Tibial artery (tissue), 4 donors: ENCODE measurements at regions not wholly inside any gene's neighbourhood (a gene's known extent, or its start where the extent isn't known, plus 50 kb on each side); places are given as distances from the start of the nearest gene placed in this dataset.

ENCODE experiments used
- DNase-seq, 2 donors: peaks; one replicate each; pipeline ENCODE4 v3.0.0-alpha.2; 2019
- H3K27ac ChIP-seq, 2 donors: fragments of 200-600 bp; sonication (generic) in 1 of 2; 1 replicate in 1 of 2; 2 replicates in 1 of 2; pipeline ENCODE4 v1.5.1; 2018 to 2019; ENCODE audit warnings: mild to moderate bottlenecking in 1 of 2
- H3K27me3 ChIP-seq, 2 donors: fragments of 200-600 bp; sonication (generic) in 1 of 2; one replicate each; pipeline versions ENCODE4 v1.5.1 to v1.6.0; 2016 to 2019
- H3K36me3 ChIP-seq, 3 donors: fragments of 200-600 bp; sonication (generic) in 2 of 3; one replicate each; pipeline ENCODE4 v1.5.1; 2016 to 2019; ENCODE audit warnings: mild to moderate bottlenecking in 2 of 3
- H3K4me1 ChIP-seq, 4 donors: fragments of 200-600 bp; sonication (generic) in 2 of 4; 1 replicate in 3 of 4; 2 replicates in 1 of 4; pipeline ENCODE4 v1.5.1; 2016 to 2019
- H3K4me3 ChIP-seq, 2 donors: fragments of 200-600 bp; sonication (generic) in 1 of 2; 1 replicate in 1 of 2; 2 replicates in 1 of 2; pipeline ENCODE4 v1.5.1; 2018 to 2019; ENCODE audit warnings: mild to moderate bottlenecking in 2 of 2
- H3K9me3 ChIP-seq, 3 donors: fragments of 200-600 bp; sonication (generic) in 1 of 3; one replicate each; pipeline ENCODE4 v1.5.1; 2016 to 2019
- intact Hi-C: fragments of 100-400 bp; cut with DNase I; formaldehyde crosslinking; loops from one replicate; pipeline ENCODE4 v1.15.0; 2023; ENCODE audit warnings: low total_unique reads
- TF ChIP-seq, protein P1 (sequence below), 2 experiments: fragments of 200-600 bp in 1 of 2; fragments of 450-650 bp in 1 of 2; IDR thresholded peaks; one replicate each; pipeline ENCODE4 v1.5.1; 2017 to 2019; ENCODE audit warnings: antibody characterized with exemption in 2 of 2, mild to moderate bottlenecking in 1 of 2, moderate library complexity in 1 of 2

DNA sequence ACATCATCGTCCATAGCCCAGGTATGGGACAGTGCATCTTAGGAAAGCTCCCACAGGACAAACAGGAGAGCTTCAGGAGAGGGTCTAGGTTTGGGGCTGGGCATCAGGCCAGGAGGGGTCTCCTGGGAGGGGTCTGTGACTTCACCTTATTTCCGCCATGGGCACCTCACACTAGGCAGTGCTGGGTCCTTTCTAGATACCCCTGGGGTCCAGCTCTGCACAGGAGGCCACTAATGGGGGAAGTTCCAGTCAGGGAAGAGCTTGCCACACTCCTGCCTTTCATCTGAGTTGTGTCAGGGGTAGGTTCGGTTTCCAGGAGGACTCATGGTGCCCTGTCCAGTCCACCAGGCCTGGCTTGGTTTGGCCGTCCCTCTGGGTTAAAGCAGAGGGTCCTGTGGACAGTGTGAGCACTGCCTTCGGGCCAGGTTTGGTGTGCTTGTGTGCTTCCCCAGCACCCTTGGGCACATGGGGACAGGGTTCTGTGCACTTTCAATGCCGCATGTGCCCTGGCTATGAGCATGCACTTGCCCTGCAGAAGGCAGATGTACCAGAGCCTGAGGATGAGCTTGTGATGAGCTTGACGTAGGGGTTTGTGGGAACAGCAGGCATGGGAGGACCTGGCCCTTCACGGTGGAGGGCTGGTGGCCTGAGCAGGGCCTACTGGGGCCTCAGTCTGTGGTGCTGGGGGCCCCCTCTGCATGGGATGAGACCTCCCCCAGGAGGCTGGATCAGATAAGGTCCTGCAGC, 377.7 kb upstream of the NUPR2 start:
- peaks cover 0 to 59% (median 8%) of the 10 kb centered on the region in 3 donors for H3K9me3 ChIP-seq
- no peak for DNase-seq
- no peaks in the 10 kb centered on the region for H3K27me3 ChIP-seq
- intact Hi-C loops = no loop called here
- no peaks in the 10 kb centered on the region for H3K36me3 ChIP-seq
- H3K27ac ChIP-seq = no peak overlapping the region
- H3K4me1 ChIP-seq = no peaks in the 10 kb centered on the region
- TF ChIP-seq, protein P1, sequence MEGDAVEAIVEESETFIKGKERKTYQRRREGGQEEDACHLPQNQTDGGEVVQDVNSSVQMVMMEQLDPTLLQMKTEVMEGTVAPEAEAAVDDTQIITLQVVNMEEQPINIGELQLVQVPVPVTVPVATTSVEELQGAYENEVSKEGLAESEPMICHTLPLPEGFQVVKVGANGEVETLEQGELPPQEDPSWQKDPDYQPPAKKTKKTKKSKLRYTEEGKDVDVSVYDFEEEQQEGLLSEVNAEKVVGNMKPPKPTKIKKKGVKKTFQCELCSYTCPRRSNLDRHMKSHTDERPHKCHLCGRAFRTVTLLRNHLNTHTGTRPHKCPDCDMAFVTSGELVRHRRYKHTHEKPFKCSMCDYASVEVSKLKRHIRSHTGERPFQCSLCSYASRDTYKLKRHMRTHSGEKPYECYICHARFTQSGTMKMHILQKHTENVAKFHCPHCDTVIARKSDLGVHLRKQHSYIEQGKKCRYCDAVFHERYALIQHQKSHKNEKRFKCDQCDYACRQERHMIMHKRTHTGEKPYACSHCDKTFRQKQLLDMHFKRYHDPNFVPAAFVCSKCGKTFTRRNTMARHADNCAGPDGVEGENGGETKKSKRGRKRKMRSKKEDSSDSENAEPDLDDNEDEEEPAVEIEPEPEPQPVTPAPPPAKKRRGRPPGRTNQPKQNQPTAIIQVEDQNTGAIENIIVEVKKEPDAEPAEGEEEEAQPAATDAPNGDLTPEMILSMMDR (IDR thresholded peaks at IDR 0.05) = no peak
- no peak overlapping the region for H3K4me3 ChIP-seq

DNA sequence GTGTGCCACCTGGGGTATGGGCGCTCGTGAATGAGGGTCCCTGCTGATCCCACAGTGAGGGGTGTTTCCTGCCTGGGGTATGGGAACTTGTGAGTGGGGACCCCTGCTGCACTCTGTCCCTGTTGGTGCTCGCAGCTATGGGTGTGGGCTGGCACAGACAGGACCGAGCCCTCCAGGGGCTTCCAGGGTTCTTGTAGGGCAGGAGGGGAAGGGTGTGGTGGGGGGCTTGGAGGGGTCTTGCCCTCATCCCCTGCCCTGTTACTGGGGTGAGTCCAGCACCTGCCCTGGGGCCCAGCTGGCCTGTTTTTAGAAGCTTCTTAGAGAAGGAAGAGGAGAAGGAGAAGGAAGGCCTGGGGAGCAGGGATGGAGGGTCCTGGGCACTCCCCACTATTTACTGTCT, 377.0 kb upstream of the NUPR2 start:
- intact Hi-C loops = no loop called here
- H3K4me3 ChIP-seq = no peak overlapping the region
- TF ChIP-seq, protein P1 (IDR thresholded peaks at IDR 0.05) = no peak
- H3K9me3 ChIP-seq = peaks cover 0 to 59% (median 8%) of the 10 kb centered on the region in 3 donors
- H3K27ac ChIP-seq = no peak overlapping the region
- no peak for DNase-seq
- H3K27me3 ChIP-seq = no peaks in the 10 kb centered on the region
- no peaks in the 10 kb centered on the region for H3K36me3 ChIP-seq
- H3K4me1 ChIP-seq = no peaks in the 10 kb centered on the region

DNA sequence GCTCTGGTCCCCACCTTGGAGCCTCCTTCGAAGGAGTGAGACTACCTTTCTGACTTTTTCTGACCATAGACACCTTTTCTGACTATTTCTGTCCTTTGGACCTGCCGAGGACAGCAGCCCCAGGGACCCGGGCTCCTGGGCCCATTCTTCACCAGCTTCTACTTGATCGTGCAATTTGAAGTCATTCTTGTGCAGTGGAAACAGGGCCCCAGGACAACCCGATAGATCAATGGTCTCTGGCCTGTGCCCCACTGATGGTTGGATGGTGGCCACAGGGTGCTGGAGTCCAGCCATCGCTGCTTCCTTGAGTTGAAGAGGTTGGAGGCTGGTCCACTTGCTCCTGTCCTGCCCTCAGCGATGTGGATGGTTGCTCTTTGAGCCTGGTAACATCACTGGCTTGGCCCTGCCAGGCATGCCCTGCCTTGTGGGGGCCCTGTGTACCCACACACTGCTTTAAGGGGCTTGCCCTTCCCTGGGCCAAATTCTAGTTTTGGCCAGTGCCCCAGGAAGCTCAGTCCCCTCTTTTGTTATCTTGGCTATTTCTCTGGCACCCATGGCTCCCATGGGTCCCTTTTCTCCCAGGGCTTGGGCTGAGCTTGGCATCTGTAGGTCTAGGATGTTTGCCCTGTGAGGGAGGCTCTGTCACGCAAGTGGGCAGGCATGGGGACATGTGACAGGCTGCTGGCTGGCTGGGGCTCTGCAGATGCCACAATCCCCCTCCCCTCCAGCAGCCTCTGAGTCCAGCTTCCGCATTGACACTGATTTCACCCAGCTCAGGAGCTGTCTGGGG, 375.6 kb upstream of the NUPR2 start:
- H3K27me3 ChIP-seq = no peaks in the 10 kb centered on the region
- H3K4me1 ChIP-seq = no peaks in the 10 kb centered on the region
- peaks cover 0 to 59% (median 8%) of the 10 kb centered on the region in 3 donors for H3K9me3 ChIP-seq
- no peaks in the 10 kb centered on the region for H3K36me3 ChIP-seq
- TF ChIP-seq, protein P1 (IDR thresholded peaks at IDR 0.05) = no peak
- intact Hi-C loops = no loop called here
- no peak overlapping the region for H3K4me3 ChIP-seq
- no peak for DNase-seq
- no peak overlapping the region for H3K27ac ChIP-seq

DNA sequence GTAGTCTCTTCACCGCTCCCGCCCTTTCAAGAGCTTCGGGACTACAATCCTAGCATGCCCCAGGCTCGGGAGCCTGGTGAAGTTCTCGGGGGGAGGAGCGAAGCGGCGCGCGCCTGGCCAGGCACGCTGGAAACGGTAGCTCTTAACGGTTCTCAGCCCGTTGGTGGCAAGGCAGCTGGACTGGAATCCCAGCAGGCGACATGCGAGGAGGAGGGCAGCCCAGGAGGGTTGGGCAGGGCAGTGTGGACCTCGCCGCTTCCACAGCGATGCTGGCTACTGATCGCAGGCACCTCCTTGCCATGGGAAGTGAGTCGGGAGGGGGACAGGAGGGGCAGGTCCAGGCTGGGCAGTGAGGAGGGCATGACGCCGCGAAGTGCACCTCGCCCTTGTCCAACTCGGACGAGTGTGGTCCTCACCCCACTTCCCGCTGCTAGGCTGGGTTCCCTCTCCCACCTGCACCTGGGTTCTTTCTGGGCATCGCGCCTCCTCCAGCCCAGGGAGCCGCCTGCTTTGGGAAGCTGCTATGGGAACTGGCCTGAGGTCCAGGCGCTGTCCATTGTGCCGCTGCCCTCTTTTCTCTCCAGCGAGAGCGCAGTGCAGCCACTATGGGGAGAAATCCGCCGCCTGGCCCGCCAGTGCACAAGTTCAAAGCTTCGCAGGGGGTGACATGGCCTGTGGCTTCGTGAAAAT, 367.8 kb upstream of the NUPR2 start:
- Histone ChIP-seq H3K9me3 (peaks cover 0 to 61% (median 43%) of the 10 kb centered on the region in 3 donors), H3K36me3 (no peaks in the 10 kb centered on the region), H3K4me3 (no peak overlapping the region), H3K27me3 (no peaks in the 10 kb centered on the region), H3K4me1 (no peaks in the 10 kb centered on the region), H3K27ac (no peak overlapping the region)
- no peak for DNase-seq
- TF ChIP-seq, protein P1 (IDR thresholded peaks at IDR 0.05) = no peak
- intact Hi-C loops = no loop called here

DNA sequence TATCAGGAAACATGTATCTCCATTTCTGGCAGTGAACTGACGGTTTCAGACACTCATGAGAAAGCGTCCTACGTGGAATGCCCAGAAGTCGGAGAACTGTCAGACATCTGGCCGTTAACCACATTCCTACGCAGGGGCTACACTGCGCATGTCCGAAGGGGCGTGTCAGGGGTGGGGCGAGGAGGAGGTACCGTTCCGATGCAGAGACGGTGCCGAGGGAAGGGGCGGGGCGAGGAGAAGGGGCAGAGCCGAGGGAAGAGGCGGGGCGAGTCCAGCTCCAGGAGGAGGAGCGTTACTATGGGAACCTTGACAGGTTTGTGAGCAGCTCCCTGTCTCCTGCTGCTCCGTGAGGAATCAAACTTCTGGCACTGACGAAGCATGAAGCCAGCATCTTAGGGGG, 366.9 kb upstream of the NUPR2 start:
- no peaks in the 10 kb centered on the region for H3K36me3 ChIP-seq
- H3K27me3 ChIP-seq = no peaks in the 10 kb centered on the region
- H3K27ac ChIP-seq = no peak overlapping the region
- no peak overlapping the region for H3K4me3 ChIP-seq
- no peak for DNase-seq
- no peaks in the 10 kb centered on the region for H3K4me1 ChIP-seq
- peaks cover 0 to 69% (median 51%) of the 10 kb centered on the region in 3 donors for H3K9me3 ChIP-seq
- TF ChIP-seq, protein P1 (IDR thresholded peaks at IDR 0.05) = no peak
- intact Hi-C loops = no loop called here
